ENCODE measurements at regions not wholly inside any gene's neighbourhood (a gene's known extent, or its start where the extent isn't known, plus 50 kb on each side); places are given as distances from the start of the nearest gene placed in this dataset.
"Not testable (repeated sequence)": the region's sequence is repeated elsewhere in the genome, so short reads cannot be mapped to it uniquely, and the experiment has no call there.

GRCh38 chr6:71766146-71766760, 120.1 kb upstream of the RIMS1 start:
- H3K27me3 Mint-ChIP-seq = no peaks in the 10 kb centered on the region
- H3K27ac Mint-ChIP-seq = no peak overlapping the region
- H3K4me3 Mint-ChIP-seq = no peak overlapping the region
- ATAC-seq (no peak), DNase-seq (no peak)
- no peaks in the 10 kb centered on the region for H3K4me1 Mint-ChIP-seq
- peaks cover 0 to 4% of the 10 kb centered on the region in 2 donors for H3K9me3 Mint-ChIP-seq

DNA sequence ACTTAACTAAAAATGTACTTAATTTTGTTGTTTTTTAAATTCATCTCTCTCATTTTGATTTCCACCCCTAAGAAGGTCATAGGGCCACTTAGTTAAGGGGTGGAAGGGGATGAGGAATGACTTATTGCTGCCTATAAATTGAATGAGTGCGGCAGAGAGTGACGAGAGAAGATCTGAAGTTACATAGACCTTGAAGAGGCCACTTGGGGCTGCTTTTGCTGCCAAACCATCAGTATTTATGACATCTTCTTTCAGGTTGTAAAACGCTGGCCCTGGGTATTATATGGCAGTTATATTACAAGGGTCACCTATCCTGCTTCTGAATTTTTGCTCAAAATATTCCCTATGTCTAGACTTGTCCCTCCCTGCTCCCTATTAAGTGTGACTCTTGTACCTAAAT, 119.6 kb upstream of the RIMS1 start:
- ATAC-seq = no peak
- Mint-ChIP-seq H3K27ac (no peak overlapping the region), H3K9me3 (peaks cover 0 to 9% of the 10 kb centered on the region in 2 donors), H3K4me1 (no peaks in the 10 kb centered on the region), H3K4me3 (no peak overlapping the region), H3K27me3 (no peaks in the 10 kb centered on the region)
- DNase-seq = no peak

DNA sequence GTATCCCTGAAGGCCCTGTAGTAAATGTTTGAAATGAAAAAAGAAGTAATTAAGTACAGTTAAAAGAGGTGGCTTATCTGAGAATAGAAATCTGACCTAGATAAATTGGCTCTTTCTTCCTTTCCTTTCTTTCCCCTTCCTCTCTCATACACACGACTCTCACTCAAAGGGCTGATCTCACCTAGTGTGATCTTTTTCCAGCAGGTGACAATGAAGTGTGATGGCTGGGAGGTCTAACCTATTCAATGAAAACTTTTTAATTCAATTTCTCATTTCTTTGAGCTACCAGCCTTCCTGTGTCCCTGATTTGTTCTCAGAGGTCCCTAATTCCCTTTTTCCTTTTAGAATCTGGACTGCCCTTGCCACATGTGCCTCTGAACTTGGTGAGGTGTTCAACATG, 118.0 kb upstream of the RIMS1 start:
- Mint-ChIP-seq H3K27ac (no peak overlapping the region), H3K4me3 (no peak overlapping the region), H3K9me3 (peaks cover 0 to 16% of the 10 kb centered on the region in 2 donors), H3K27me3 (no peaks in the 10 kb centered on the region), H3K4me1 (no peaks in the 10 kb centered on the region)
- DNase-seq = no peak
- ATAC-seq = no peak

- H3K9me3 Mint-ChIP-seq = peaks cover 20 to 31% of the 10 kb centered on the region in 2 donors
- no peak for DNase-seq
Measured at GRCh38 chr6:71808865-71809264, 77.5 kb upstream of the RIMS1 start.

GRCh38 chr6:71810880-71811279, 75.5 kb upstream of the RIMS1 start:
- no peaks in the 10 kb centered on the region for H3K4me1 Mint-ChIP-seq
- peaks cover 31 to 33% of the 10 kb centered on the region in 2 donors for H3K9me3 Mint-ChIP-seq
- ATAC-seq (no peak), DNase-seq (no peak)
- no peak overlapping the region for H3K4me3 Mint-ChIP-seq
- H3K27ac Mint-ChIP-seq = no peak overlapping the region
- no peaks in the 10 kb centered on the region for H3K27me3 Mint-ChIP-seq

More at GRCh38 chr6:71808865-71809264, 77.5 kb upstream of the RIMS1 start:
- H3K27ac Mint-ChIP-seq = no peak overlapping the region
- no peak for ATAC-seq
- H3K4me3 Mint-ChIP-seq = no peak overlapping the region
- no peaks in the 10 kb centered on the region for H3K27me3 Mint-ChIP-seq
- H3K4me1 Mint-ChIP-seq = no peaks in the 10 kb centered on the region

- ATAC-seq (no peak), DNase-seq (no peak)
- no peaks in the 10 kb centered on the region for H3K27me3 Mint-ChIP-seq
- no peak overlapping the region for H3K4me3 Mint-ChIP-seq
- H3K4me1 Mint-ChIP-seq = no peaks in the 10 kb centered on the region
- H3K27ac Mint-ChIP-seq = no peak overlapping the region
- peaks cover 7 to 18% of the 10 kb centered on the region in 2 donors for H3K9me3 Mint-ChIP-seq
Measured at GRCh38 chr6:71822625-71823024, 63.7 kb upstream of the RIMS1 start.

- H3K4me3 Mint-ChIP-seq, H3K4me1 Mint-ChIP-seq, H3K27me3 Mint-ChIP-seq, ATAC-seq, H3K27ac Mint-ChIP-seq, DNase-seq: not testable (repeated sequence)
- peaks cover 0 to 13% of the 10 kb centered on the region in 2 donors for H3K9me3 Mint-ChIP-seq
Measured at GRCh38 chr6:71832110-71832764, 54.1 kb upstream of the RIMS1 start.
